ENCODE measurements at regions not wholly inside any gene's neighbourhood (a gene's known extent, or its start where the extent isn't known, plus 50 kb on each side); places are given as distances from the start of the nearest gene placed in this dataset.

DNA sequence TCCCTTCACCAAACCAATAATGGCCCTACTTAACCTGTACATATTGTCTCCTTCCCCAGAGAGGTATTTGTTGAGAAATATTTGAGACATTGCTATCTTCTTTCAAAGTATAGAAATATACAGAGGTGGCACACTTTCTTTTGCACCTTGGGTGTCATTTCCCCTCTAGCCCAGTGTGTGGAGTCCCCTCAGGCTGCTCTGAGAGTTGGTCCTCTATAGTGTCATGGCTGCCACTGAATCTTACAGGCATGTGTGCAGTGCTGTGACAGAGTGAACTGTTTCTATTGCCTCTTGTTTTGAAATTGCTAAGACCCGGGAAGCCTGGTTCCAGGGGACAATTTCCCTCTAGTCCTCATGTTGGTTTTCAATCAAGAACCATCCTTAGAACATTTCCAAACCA is 140.2 kb upstream of the KCNJ6 start:
- DNase-seq (ENCODE audit: low spot score): no peak
- no peak overlapping the region for H3K4me3 ChIP-seq (ENCODE audit: low read depth, low read length, poor library complexity, severe bottlenecking)
- CTCF ChIA-PET (ENCODE audit: unreplicated experiment): no interaction called here
- no peak overlapping the region for H2AFZ ChIP-seq (ENCODE audit: low read length)
- no peaks in the 10 kb centered on the region for H4K20me1 ChIP-seq (ENCODE audit: insufficient read depth, low read length)
- no peak for TF ChIP-seq EZH2phosphoT487 (IDR thresholded peaks at IDR 0.05; ENCODE audit: borderline replicate concordance, low read depth, low read length)
- TF ChIP-seq, protein P1, sequence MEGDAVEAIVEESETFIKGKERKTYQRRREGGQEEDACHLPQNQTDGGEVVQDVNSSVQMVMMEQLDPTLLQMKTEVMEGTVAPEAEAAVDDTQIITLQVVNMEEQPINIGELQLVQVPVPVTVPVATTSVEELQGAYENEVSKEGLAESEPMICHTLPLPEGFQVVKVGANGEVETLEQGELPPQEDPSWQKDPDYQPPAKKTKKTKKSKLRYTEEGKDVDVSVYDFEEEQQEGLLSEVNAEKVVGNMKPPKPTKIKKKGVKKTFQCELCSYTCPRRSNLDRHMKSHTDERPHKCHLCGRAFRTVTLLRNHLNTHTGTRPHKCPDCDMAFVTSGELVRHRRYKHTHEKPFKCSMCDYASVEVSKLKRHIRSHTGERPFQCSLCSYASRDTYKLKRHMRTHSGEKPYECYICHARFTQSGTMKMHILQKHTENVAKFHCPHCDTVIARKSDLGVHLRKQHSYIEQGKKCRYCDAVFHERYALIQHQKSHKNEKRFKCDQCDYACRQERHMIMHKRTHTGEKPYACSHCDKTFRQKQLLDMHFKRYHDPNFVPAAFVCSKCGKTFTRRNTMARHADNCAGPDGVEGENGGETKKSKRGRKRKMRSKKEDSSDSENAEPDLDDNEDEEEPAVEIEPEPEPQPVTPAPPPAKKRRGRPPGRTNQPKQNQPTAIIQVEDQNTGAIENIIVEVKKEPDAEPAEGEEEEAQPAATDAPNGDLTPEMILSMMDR (conservative IDR thresholded peaks at IDR 0.05; ENCODE audit: low read length): no peak
- BruUV-seq (replicated peaks): no TSS peak
- no peaks in the 10 kb centered on the region for H3K9me2 ChIP-seq (ENCODE audit: insufficient read depth, low read length)
- no peaks in the 10 kb centered on the region for H3K79me2 ChIP-seq (ENCODE audit: insufficient read depth, low read depth, low read length)
- H3K36me3 ChIP-seq (ENCODE audit: insufficient read depth, low read length): no peaks in the 10 kb centered on the region
- no peak overlapping the region for H3K27ac ChIP-seq (ENCODE audit: low read depth, low read length, poor library complexity, severe bottlenecking)
- POLR2A ChIA-PET: no interaction called here
- intact Hi-C loops (cut with micrococcal nuclease; ENCODE audit: unreplicated experiment): no loop called here
- no peaks in the 10 kb centered on the region for H3K4me1 ChIP-seq (ENCODE audit: insufficient read depth, low read length, poor library complexity, severe bottlenecking)
- H3K9me3 ChIP-seq (ENCODE audit: low read length): no peaks in the 10 kb centered on the region
- H3K4me2 ChIP-seq (ENCODE audit: low read length): no peak overlapping the region

DNA sequence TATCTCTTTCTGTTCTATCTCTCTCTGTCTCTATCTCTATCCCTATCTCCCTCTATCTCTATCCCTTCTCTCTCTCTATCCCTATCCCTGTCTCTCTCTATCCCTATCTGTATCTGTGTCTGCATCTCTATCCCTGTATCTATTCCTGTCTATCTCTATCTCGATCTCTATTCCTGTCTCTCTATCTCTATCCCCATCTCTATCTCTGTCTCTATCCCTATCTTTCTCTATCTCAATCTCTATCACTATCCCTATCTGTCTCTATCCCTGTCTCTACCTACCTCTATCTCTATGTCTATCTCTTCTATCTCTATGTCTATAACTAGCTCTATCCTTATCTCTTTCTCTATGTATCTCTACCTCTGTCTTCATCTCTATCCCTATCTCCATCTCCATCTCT is 141.4 kb upstream of the KCNJ6 start:
- Histone ChIP-seq H2AFZ (ENCODE audit: low read length) (no peak overlapping the region), H3K4me3 (ENCODE audit: low read depth, low read length, poor library complexity, severe bottlenecking) (no peak overlapping the region), H3K27ac (ENCODE audit: low read depth, low read length, poor library complexity, severe bottlenecking) (no peak overlapping the region), H3K4me2 (ENCODE audit: low read length) (no peak overlapping the region), H3K4me1 (ENCODE audit: insufficient read depth, low read length, poor library complexity, severe bottlenecking) (no peaks in the 10 kb centered on the region), H4K20me1 (ENCODE audit: insufficient read depth, low read length) (no peaks in the 10 kb centered on the region), H3K79me2 (ENCODE audit: insufficient read depth, low read depth, low read length) (no peaks in the 10 kb centered on the region), H3K9me2 (ENCODE audit: insufficient read depth, low read length) (no peaks in the 10 kb centered on the region), H3K36me3 (ENCODE audit: insufficient read depth, low read length) (no peaks in the 10 kb centered on the region), H3K9me3 (ENCODE audit: low read length) (no peaks in the 10 kb centered on the region)
- no peak for DNase-seq (ENCODE audit: low spot score)
- CTCF ChIA-PET (ENCODE audit: unreplicated experiment): no interaction called here
- intact Hi-C loops (cut with micrococcal nuclease; ENCODE audit: unreplicated experiment): no loop called here
- POLR2A ChIA-PET: no interaction called here
- no TSS peak for BruUV-seq (replicated peaks)
- TF ChIP-seq, protein P1 (conservative IDR thresholded peaks at IDR 0.05; ENCODE audit: low read length): no peak
- TF ChIP-seq EZH2phosphoT487 (IDR thresholded peaks at IDR 0.05; ENCODE audit: borderline replicate concordance, low read depth, low read length): no peak

DNA sequence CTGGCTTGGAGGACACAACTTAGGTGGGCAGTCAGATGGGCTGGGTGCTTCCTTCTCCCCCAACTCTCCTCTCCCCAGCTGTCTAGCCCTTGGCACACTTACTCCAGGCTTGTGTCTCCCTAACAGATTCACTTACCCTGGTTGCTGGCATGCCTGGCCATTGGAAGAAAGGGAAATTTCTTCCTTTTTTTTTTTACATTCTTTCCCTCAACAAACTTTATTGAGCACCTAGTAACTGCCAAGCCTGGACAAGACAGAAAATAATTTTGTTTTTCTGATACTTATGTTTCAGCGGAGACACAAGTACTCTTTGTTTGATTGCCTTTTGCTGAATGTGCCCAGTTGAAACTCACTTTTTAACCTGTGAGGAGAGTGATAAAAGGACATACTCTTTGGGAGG is 144.3 kb upstream of the KCNJ6 start:
- intact Hi-C loops (cut with micrococcal nuclease; ENCODE audit: unreplicated experiment): no loop called here
- no peaks in the 10 kb centered on the region for H3K79me2 ChIP-seq (ENCODE audit: insufficient read depth, low read depth, low read length)
- no peaks in the 10 kb centered on the region for H3K36me3 ChIP-seq (ENCODE audit: insufficient read depth, low read length)
- no peak overlapping the region for H3K4me3 ChIP-seq (ENCODE audit: low read depth, low read length, poor library complexity, severe bottlenecking)
- no peaks in the 10 kb centered on the region for H3K9me3 ChIP-seq (ENCODE audit: low read length)
- TF ChIP-seq, protein P1 (conservative IDR thresholded peaks at IDR 0.05; ENCODE audit: low read length): no peak
- no peak for TF ChIP-seq EZH2phosphoT487 (IDR thresholded peaks at IDR 0.05; ENCODE audit: borderline replicate concordance, low read depth, low read length)
- H2AFZ ChIP-seq (ENCODE audit: low read length): no peak overlapping the region
- ChIA-PET CTCF (ENCODE audit: unreplicated experiment) (no interaction called here), POLR2A (no interaction called here)
- H3K4me1 ChIP-seq (ENCODE audit: insufficient read depth, low read length, poor library complexity, severe bottlenecking): no peaks in the 10 kb centered on the region
- H3K27ac ChIP-seq (ENCODE audit: low read depth, low read length, poor library complexity, severe bottlenecking): no peak overlapping the region
- DNase-seq (ENCODE audit: low spot score): no peak
- no TSS peak for BruUV-seq (replicated peaks)
- no peaks in the 10 kb centered on the region for H3K9me2 ChIP-seq (ENCODE audit: insufficient read depth, low read length)
- no peak overlapping the region for H3K4me2 ChIP-seq (ENCODE audit: low read length)
- H4K20me1 ChIP-seq (ENCODE audit: insufficient read depth, low read length): no peaks in the 10 kb centered on the region

Measured in OCI-LY7 (cell line).